HL-60/S4 treated with phorbol 12-myristate 13-acetate at 8.2 ng/mL for 4 days and 3 days (cell line): ENCODE measurements at regions not wholly inside any gene's neighbourhood (a gene's known extent, or its start where the extent isn't known, plus 50 kb on each side); places are given as distances from the start of the nearest gene placed in this dataset.

Experiments
- in situ Hi-C: fragments of 300-500 bp; cut with MboI; formaldehyde crosslinking; loops from 2 replicates; pipeline ENCODE4 v1.15.0; 2022; ENCODE audit warnings: low sequenced_read_pairs

DNA sequence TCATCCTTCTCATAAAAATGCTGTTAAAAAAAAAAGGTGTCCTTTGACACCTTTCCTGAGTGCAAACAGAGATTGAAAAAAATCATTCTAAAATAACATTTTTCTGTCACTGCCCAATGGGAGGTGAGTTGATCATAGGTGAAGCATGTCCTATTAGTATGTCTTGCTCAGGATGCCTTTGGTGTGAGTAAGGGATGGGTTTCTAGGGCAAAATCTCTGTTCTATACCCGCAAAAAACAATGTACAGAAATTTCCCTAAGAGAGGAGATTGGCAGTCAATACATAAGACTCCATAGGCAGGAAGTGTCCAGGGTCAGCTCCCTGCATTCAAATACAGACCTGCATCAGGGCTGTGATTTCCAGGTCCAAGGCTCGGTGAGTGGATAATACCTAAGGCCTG, 195.2 kb downstream of the DAD1 start:
- in situ Hi-C loops: loop anchor here (5.0 to 25.0 kb wide), 3 partner anchors 81 to 269 kb away; no protein-coding TSS in a partner anchor

DNA sequence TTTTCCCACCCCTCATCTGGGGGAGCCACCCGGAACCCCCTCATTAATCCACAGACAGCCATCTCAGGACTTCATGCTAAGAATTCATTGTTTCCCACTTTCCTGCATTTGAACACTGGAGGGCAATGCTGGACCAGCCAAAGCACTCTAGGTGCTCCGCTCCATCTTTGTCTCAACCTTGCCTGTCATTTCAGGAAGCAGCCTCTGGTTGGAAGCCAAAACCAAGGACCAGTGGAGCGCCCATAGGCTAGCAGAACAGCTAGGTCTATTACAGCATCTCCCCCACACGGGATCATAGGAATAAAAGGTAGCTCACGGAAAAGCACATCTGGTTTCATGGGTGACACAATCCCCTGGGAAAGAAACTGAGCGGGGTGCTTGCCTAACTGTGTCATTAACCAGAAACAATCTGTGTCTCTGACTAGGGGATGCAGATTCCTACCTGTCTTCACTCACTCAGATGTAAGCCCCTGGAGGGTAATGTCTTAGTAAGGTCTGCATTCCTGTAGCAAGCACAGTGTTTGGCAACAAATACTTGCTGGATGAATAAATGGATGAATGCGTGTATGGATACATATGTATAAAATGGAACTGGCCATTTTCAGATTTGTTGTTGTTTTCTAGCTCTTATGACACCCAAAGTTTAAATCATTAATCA, 197.0 kb downstream of the DAD1 start:
- in situ Hi-C loops: loop anchor here (5.0 to 25.0 kb wide), 3 partner anchors 83 to 270 kb away; no protein-coding TSS in a partner anchor

DNA sequence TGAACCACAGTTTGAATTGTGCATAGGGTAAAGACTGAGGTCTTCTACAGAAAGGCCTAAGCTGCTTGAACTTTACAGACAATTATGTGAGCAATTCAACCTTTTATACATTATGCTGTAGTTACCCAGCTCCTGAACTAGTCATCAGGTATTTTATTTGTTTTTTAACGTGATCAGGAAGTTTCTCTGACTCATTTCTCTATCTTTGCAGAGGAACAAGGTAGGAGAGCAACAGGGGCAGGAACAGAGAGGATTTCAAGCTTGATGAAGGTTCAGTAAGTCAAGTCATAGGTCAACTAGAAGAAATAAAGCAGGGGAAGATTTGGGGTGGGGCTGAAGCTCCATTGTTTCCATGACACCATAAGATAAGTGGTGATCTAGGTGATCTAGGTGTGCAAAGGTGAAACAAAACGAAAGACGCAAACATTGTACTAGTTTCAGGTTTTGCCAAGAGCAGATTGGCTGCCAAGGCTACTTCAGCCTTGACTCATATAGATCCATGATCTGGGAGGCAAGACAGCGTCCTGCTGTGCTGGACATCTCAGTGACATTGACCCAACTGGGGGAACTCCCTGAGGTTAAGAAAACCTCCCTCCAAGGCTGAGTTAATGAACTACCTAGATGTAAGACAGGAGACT, 198.1 kb downstream of the DAD1 start:
- in situ Hi-C loops: loop anchor here (5.0 to 25.0 kb wide), 3 partner anchors 84 to 271 kb away; no protein-coding TSS in a partner anchor

DNA sequence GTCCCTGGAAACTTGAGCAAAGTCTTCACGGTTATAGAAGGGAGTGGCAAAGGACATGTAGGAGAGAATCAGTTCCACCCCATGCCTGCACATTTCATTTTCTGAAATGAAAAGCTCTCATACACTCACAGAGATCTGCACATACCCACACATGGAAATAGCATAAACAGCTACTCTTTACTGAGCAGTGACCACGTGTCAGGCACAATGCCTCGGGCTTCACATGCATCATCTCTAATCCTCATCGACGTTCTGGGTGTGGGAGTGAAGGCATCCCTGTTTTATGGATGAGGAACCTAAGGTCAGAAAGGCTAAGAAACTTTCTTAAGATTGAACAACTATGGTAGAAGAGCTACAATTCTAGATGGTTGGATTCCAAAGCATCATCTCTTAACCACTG, 198.8 kb downstream of the DAD1 start:
- in situ Hi-C loops: loop anchor here (5.0 to 25.0 kb wide), 3 partner anchors 85 to 272 kb away; no protein-coding TSS in a partner anchor

DNA sequence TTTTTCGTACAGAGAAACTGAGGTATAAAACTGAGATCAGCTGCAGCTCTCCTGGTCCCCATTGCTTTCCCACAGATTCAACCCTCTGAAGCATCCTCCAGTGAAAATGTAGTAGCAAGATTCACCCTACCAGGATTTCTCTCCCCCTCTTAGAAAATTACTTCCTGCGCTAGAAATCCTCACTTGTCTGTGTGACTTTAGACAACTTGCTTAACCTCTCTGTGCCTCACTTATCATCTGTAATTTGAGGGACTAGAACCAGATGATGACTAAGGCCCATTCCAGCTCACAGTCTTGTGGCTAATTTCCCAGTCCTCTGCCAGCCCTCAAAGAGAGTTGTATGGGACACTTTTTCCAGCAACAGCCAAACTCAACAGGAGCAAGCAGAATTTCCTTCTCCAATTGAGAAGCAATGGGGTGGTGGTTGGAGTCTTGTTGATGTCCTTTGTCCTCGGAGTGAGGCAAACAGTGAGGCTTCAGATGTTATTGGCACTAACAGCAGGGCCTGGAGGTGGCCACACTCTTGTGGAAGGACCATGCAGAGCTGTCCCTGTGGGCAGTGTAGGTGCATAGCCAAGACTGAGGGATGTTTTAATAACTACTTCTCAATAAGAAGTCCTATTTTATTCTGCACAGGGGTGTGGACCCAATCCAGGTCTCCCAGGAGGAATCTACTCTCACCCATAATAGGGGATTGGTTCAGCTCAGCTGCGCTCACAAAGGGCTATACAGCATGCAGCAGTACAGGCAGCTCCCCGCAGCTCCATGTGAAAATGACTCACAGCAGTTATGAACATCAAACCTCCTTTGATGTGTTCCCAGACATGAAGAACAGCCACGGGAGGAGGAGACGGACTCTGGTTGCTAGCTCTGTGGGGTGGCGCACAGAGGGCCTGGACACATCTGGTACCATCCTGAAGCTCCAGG, 200.1 kb downstream of the DAD1 start:
- in situ Hi-C loops: loop anchor here (25.0 kb wide), 1 partner anchor 273 kb away; no protein-coding TSS in a partner anchor

DNA sequence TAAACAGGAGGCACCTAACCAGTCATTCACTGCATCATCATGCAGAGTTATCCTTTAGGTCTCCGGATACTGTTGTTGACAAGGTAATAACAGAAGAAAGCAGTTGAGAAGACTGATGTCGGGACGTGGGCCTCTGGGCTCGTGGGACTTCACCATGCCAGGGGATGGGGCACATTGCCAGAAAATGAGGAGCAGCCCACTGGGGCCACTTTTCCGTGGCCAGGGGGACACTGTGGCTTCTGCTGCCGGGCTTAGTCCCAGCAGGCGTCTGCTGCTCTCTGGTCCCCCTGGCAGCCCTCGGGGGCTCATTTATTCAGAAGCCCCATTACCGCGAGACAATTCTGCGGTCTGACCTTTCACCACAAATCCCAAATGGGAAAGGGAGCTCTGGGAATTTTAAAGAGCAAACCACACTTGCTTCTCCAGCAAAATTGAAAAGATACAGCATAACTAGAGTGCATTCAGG, 201.2 kb downstream of the DAD1 start:
- in situ Hi-C loops: loop anchor here (25.0 kb wide), 1 partner anchor 274 kb away; no protein-coding TSS in a partner anchor

DNA sequence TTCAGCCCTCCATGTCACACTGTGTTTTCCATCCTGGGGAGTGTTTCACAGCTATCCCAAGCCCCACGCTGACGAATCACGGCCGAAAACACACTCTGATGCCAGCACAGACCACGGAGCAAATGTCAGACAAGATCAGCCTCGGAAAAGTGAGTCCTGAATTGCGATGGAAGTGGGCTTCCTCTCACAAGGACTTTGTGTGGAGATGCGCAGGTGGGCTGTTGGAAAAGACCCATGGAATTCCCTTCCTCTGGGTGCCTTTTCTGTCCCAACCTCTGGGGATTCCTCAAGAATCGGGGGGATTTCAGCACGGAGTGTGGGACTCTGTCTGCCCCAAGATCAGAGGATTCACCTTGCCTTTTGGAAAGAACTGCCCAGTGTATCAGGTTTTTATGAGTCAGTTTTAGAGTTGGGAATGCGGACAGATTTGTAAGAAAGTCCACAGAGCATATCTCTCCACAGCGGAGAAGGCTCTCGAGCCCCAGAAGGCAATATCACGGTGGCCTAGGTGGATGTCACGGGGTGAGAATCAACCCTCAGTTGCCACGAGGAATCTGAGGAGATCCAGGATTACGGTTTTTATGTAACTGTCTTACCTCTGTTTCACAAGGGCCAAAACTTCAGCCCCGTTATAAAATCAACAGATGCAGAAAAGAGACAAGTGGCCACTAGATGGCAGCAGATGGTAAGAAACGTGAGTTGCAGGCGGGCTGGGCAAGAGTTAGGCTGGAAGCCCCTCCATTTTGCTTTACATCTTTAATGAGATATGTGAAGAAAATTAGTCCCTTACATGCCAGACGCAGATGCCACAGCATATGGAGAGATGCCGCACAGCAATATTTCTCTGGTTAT, 201.9 kb downstream of the DAD1 start:
- in situ Hi-C loops: loop anchor here (25.0 kb wide), 1 partner anchor 275 kb away; no protein-coding TSS in a partner anchor

DNA sequence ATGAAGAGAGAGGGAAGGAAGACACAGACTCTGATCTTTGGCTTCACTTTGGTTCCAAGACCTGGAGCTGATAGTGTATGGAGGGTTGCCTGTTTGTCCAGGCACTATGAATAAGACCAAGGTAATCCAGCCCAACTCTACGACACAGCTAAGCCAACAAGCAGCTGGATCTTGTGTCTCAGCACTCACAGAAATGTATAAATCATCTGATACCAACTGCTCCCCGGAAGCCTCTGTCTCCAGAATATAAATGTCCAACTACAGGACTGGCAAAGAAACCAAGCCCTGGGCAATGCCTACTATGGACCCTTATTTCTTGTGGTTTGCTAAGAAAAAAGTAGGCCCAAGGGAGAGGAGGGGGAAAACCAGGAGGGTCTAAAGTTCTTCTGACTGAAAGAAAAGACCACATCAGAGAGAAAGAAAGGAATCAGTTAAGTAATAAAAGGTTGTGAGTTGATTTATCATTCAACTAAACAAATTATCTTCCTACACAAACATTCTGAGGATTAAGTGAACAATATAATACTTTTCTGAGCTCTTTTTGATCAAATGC, 204.0 kb downstream of the DAD1 start:
- in situ Hi-C loops: loop anchor here (25.0 kb wide), 1 partner anchor 277 kb away; no protein-coding TSS in a partner anchor

DNA sequence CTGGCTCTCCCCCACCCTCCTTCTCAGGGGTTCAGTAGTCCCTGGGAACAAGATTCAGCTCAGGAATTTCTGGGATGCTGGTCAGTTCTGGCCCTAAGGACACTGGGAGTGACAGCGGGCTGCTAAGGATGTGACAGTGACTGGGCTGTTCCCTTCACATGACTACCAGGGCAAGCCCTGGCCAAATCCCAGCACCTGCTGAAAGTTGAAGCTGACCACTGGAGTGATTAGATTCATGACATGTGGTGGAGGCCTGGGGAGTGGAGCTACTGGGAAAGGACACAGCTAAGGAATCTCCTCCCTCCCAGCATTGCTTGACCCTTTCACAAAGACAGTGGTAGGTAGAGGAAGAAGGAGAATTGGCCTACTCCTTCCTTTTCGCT, 204.9 kb downstream of the DAD1 start:
- in situ Hi-C loops: loop anchor here (25.0 kb wide), 1 partner anchor 278 kb away; no protein-coding TSS in a partner anchor

DNA sequence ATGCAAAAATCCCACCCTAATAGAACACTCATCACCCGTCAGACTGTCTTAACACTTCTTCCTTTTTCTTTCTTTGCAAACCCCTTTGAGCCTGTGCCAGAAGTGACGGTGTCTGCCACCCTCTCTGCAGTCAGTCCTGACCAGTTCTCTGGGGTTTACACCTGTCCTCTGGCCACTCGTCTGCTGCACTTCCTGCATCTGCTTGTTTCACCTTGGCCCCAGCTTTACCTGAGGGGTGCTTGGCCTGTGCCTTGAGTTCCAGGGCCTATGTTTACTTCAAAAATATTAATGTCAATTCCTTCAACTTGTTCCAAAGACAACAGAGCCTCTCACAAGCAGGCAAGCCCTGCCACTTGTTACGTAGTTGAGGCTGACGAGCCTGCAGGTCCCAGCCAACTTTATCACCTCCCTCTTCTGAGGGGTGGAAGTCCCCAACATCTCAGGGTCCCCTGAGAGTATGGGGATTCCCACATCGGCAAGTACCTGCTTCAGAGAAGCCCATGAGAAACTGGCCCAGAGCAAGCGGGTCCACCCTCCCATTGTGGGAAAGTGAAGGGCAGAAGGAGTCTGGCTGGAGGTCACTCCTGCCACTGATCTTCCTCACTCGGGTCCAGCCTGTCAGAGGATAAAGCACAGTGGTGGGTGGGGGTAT, 205.4 kb downstream of the DAD1 start:
- in situ Hi-C loops: loop anchor here (25.0 kb wide), 1 partner anchor 279 kb away; no protein-coding TSS in a partner anchor

DNA sequence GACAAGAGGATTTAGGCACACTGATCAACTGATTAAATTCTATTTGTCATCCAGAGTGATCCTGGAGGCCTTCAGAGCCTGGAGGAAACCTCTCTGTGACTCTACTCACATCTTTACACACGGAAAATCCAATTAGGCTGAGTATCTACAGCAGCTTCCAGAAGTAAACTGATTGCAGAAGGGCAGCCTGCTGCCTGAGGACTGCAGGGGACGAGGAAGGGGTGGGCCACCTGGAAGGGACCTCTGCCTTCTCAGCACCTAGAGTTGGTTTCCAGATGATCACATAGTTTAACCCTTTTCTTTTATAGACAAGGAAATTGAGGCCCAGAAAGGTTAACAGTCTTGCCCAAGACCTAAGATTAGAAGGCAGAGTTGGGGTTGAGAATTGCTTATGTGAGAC, 206.1 kb downstream of the DAD1 start:
- in situ Hi-C loops: loop anchor here (25.0 kb wide), 1 partner anchor 279 kb away; no protein-coding TSS in a partner anchor

DNA sequence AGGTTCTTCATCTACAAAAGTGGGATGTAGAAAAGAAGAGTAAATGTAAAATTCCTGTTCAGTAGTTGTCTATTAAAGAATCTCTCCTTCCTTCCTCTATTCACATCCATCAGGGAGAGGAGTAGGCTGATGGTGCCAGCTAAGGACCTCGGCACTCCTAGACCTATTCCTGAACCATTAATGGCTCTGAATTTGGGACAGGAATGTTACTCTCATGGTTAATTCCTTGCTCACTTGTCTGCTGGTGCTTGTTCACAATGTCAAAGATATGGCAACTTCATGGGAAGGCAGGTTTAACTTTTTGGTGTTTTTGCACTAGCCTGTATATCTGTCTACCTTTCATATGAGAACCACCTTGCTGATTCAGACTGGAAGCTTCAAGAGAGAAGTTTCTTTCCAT, 206.6 kb downstream of the DAD1 start:
- in situ Hi-C loops: loop anchor here (25.0 kb wide), 1 partner anchor 280 kb away; no protein-coding TSS in a partner anchor

DNA sequence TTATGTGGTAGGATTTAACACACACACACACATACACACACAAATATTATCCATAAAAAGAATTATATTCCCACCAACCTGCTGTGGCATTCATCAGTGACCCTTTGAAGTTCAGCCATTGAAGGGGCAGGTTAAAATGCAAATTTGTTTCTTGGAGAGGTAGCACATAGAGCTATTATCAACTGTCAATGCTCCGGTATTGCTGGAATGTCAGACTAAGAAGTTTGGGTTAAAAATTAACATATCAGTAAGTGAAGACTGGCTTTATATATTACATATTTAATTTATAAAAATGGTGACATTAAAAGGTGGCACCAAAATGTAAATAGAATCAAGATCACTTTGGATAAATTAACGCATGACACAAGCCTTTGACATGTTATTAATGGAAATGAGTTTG, 207.3 kb downstream of the DAD1 start:
- in situ Hi-C loops: loop anchor here (25.0 kb wide), 1 partner anchor 281 kb away; no protein-coding TSS in a partner anchor

DNA sequence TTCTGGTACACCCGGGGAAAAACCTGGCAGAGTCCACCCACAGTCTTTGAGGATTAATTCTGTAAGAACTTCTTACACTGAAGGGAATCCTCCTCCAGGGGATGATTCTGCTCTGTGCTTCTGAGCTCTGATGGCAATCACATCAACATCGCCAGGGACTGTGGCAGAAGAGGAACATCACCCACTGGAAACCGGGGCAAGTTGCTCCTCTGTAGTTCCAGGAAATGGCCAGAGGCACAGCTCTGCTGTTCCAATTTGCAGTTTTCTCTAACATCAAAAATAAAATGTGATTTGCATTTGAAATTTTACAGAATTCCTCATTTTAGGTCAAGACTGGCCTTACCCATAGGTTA, 207.6 kb downstream of the DAD1 start:
- in situ Hi-C loops: loop anchor here (25.0 kb wide), 1 partner anchor 281 kb away; no protein-coding TSS in a partner anchor

DNA sequence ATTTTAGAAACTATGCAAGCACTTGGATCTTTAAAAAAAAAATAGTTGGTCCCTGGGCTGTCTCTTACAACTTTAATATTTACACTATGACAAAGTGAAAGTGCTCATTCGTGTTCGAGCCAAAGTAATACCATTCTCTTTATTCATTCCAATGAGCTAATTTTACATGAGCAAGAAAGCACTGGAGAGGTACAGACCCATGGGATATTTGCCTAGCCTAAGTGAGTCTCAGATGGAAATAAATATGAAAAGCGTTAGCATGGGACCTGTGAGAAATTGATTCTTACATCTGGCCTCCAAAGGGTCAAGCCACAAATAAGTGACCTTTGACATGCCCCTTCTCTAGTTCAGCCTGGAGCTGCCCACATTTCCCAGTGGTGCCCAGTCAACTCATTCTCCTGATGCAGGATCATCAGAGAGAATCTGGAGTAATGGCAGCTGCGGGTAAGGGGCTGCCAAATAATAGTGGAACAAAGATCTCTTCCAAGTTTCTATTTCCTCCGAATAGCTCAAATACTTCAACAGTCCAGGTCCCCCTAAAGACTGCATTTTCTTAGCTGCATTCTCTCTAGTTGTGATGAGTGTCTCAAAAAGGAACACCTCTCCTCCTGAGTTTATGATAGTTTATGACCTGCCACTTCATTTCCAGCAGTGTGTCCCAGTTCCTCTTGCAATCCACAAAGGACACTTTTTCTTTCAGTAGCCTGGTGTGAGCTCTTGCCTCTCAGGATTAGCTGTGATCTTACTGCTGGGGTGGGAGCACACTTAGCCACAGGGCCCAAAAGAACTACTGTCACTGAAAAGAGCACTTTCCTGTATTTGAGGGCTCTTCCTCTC, 208.2 kb downstream of the DAD1 start:
- in situ Hi-C loops: loop anchor here (25.0 kb wide), 1 partner anchor 282 kb away; no protein-coding TSS in a partner anchor

DNA sequence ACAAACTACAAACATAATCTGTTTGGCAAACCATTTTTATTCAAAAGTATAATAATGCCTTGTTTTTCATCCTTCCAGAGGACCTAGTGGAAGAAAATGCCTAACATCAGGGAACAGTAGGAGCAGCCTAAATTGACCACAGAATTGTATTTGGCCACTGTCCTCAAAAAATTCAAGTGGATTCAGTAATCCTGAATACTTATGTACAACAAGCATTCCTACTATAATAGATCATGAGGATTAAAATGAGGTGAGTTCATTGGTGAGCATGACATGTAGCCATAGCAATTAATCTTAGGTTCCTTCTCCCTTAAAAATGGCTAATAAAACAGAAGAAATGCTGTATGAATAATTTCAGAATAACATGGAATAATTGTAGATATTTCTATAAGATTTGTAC, 209.3 kb downstream of the DAD1 start:
- in situ Hi-C loops: loop anchor here (25.0 kb wide), 1 partner anchor 283 kb away; no protein-coding TSS in a partner anchor

DNA sequence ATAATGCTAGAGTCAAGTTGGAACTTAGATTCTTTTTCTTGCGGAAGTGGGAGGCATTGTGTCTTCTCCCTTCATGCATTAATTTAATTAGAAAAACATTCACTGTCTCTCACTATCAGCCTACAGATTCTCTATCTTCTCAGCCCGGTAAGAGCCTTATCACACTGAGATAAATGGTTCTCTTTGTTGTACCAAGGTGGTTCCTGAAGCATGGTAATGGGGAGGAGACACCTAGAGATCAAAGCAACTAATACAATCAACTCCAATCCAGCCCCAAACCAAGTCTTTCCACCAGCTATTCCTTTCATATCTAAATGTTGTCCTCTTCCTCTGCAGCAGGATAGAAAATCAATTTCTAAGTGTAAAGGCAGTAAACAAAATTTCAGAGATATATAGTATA, 210.8 kb downstream of the DAD1 start:
- in situ Hi-C loops: loop anchor here (25.0 kb wide), 1 partner anchor 284 kb away; no protein-coding TSS in a partner anchor
